Right lung (tissue), 2 donors: ENCODE measurements at regions not wholly inside any gene's neighbourhood (a gene's known extent, or its start where the extent isn't known, plus 50 kb on each side); places are given as distances from the start of the nearest gene placed in this dataset.
"Not testable (repeated sequence)": the region's sequence is repeated elsewhere in the genome, so short reads cannot be mapped to it uniquely, and the experiment has no call there.

Experiments
- DNase-seq, 2 donors: peaks; one replicate each; pipeline ENCODE4 v3.0.0-alpha.2; 2013

DNA sequence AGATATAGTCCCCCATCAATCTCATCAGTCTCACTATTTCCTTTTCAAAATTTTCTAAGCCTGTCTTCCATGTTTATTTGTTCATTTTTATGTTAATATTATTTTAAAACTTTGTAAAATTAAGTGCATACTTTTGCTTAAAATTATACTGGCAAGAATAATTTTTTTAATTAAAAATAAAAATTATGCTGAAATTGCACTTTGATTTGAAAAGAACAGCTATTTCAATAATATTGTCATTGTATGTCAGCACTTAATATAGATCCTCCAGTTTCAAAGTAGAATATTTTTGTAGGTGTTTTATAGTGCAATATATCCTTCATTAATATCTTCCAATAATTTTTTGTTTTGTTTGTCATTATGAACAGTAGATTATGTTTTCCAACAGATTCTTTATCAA, 99.0 kb upstream of the MAGI2 start:
- DNase-seq, result no peak

GRCh38 chr7:79548727-79549126, 95.3 kb upstream of the MAGI2 start:
- DNase-seq, result no peak

- no peak for DNase-seq
Measured at GRCh38 chr7:79547132-79547531, 93.7 kb upstream of the MAGI2 start.

DNA sequence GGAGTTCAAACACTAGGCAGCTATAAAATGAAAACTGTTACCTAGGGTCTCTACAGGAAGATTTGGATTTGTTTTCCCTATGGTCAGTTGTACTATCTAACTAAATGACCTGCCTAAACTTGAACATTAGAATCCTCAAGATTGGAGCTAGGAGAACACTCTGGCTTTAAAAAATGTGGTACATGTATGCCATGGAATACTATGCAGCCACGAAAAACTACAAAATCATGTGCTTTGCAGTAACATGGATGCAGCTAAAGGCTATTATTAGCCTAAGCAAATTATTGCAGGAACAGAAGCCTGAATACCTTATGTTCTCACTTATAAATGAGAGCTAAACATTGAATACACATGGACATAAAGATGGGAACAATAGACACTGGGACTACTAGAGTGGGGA, 87.1 kb upstream of the MAGI2 start:
- no peak for DNase-seq

GRCh38 chr7:79534128-79534527, 80.7 kb upstream of the MAGI2 start:
- DNase-seq, result no peak

GRCh38 chr7:79531905-79532664, 78.6 kb upstream of the MAGI2 start:
- no peak for DNase-seq

DNA sequence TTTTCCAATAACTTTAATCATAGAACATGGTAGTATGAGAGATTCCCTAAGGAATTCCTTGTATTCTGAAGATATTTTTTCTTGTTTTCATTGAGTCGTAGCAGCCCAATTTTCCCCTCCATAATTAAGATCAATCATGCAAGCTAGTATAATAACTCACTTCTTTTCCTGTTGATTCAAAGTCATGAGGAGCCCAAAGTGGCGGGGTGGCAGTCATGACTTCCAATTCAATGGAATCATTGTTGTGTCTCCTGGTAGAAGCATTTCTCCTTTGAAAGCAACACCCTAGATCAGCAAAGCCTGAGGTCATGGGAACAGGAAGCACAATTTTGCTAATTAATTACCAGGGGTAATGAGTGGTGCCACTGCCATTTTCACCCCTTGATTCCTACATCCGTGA, 77.6 kb upstream of the MAGI2 start:
- no peak for DNase-seq

- no peak for DNase-seq
Measured at GRCh38 chr7:79529881-79530235, 76.4 kb upstream of the MAGI2 start.

DNA sequence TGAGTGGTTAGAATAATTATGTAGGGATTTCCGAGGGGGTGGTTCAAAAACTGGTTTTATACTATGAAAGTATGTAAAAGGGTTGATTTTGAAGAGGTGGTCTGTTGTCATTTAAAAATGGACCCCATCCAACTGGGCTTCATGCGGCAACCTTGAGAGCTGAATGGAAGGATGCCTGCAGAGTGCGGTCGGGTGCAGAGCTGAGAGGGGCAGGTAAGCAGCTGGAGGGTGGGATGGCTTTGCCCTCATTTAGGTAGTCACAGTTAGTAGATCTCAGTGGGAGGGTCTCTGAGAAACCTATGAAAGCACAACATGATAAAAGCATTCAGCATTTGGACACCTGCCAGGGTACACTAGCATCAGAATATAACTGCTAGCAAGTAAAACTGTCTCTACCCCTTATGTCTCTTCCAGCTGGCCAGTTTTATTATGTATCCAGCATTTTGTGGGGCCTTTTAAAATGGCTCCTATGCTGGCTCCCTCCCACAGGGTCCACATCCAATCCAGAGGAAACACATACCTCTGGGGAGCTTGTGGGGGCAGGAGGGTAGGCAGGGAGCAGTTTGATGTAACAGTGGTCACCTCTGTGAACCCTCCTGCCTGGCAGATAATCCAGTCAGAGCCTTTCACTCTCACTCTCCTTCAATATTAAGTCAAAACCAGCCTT, 75.9 kb upstream of the MAGI2 start:
- no peak for DNase-seq

- no peak for DNase-seq
Measured at GRCh38 chr7:79528421-79528820, 75.0 kb upstream of the MAGI2 start.

GRCh38 chr7:79524048-79524447, 70.6 kb upstream of the MAGI2 start:
- DNase-seq, result no peak

DNA sequence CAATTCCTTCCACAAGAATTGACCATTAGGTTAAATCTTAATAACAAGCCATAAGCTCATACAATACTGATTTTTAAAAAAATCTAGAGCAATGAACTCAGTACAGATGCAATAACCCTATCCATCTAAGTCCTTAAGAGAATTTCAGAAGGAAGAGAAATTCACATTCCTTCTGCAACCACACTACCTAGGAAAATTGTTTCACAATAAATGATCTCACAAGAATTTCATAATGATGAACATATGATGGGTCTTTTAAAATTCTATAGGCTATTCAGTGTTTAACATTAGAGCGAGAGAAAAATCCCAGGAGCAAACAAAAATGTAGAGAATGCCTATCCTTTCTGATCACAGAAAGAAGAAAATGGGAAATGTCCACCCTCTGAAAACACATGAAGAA, 70.0 kb upstream of the MAGI2 start:
- no peak for DNase-seq

GRCh38 chr7:79520543-79520942, 67.1 kb upstream of the MAGI2 start:
- DNase-seq, result no peak

- DNase-seq, result no peak
Measured at GRCh38 chr7:79515358-79515757, 61.9 kb upstream of the MAGI2 start.

DNA sequence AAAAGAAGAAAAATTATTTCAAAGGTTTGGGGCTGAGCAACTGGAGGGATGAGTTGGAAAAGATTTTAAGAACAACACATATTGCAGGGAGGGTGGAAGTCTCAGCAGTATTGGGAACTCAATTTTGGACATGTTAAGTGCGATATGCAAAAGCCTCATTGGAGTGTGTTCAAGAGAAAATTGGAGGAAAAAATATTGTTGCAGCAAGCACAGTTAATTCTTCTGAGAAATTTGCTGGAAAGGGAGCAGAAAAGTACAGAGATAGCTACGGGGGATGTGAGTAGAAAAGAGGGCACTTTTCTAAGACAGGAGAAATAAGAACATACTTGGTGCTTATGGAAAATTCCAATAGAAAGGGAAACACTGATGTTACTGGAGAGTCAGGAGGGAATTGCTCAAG, 59.8 kb upstream of the MAGI2 start:
- no peak for DNase-seq

DNA sequence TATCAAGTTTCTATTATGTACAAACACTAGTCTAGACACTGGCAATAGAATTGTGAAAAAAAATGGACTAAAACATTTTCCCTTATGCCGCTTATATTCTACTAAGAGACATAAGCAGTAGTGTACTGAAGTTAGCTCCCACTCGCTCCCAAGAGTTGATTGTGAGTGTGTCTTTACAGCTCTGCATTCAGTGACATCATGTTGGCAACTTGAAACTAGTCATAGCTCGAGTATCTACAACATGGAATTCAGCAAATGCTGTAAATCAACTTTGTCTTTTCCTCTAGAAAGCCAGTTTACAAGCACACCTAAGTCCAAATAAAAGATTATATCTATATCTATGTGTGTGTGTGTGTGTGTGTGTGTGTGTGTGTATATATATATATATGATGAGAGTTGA, 58.8 kb upstream of the MAGI2 start:
- DNase-seq, result no peak

DNA sequence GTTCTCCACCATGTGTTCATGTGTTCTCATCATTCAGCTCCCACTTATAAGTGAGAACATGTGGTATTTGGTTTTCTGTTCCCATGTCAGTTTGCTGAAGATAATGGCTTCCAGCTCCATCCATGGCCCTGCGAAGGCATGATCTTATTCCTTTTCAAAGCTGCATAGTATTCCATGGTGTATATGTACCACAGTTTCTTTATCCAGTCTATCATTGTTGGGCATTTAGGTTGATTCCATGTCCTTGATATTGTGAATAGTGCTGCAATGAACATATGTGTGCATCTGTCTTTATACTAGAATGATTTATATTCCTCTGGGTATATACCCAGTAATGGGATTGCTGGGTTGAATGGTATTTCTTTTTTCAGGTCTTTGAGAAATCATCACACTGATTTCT, 57.6 kb upstream of the MAGI2 start:
- DNase-seq, result not testable (repeated sequence)

- DNase-seq, result no peak
Measured at GRCh38 chr7:79507131-79507530, 53.7 kb upstream of the MAGI2 start.

DNA sequence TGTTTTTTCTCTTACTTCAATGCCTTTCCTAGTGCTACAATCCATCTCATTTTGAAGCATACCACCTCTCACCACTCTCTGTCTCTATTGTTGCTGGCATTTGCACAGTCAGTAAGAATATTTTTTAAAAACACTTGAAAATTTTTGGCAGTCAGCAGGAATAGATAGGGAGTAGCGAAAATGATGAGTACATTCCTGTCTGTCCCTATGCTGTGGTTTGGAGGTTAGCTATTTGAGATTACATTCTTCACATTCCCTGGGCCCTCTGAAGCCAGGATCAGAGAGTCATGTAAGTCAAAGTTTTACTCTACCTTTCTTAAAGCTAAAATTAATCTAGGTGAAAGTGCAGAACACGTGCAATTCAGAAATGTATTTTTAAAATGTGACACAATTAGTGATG, 53.0 kb upstream of the MAGI2 start:
- no peak for DNase-seq

DNA sequence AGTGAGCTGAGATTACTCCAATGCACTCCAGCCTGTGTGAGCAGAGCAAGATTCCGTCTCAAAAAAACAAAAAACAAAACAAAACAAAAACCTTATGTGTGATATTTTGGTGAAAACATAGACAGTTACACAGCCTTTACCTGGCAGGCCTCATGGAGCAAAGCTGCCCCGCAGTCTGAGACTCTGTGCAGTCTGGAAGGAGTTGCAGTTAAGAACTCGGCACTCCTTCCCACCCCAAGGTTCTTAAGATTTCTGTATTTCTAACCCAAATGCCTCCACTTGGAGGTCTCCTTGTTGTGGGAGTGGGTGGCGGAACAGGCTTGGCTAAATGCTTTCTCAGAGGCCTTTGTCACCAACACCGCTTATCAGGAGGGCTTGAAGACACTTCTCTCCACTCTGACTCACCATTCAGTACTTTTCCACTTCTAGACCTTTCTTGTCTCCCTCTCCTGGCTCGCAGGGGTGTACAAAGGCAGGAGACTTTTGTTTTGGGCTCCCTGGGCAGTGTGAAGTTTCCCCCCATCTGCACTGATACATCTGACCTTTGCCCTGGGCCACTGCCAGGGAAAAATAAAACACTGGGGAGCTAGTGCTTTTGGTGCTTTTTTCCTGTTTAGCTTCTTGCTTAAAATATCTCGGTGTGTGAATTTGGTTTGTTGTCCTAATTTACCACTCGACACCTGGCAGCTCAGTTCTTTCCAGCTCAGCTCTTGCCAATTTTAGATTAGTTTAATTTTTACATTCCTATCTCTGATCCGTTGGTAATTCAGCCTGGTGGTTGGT, 51.3 kb upstream of the MAGI2 start:
- peak in 1 of 2 donors; percentile 2 for DNase-seq
